ENCODE measurements at regions not wholly inside any gene's neighbourhood (a gene's known extent, or its start where the extent isn't known, plus 50 kb on each side); places are given as distances from the start of the nearest gene placed in this dataset.
A peak's percentile ranks its signal among the peaks of the same experiment; 100 is the strongest.
"Not testable (repeated sequence)": the region's sequence is repeated elsewhere in the genome, so short reads cannot be mapped to it uniquely, and the experiment has no call there.

GRCh38 chr10:34957531-34957930, 132.6 kb downstream of the CUL2 start:
- DNase-seq (ENCODE audit: low spot score) = no peak

- no peak for DNase-seq (ENCODE audit: low spot score)
Measured at GRCh38 chr10:34956756-34957155, 133.4 kb downstream of the CUL2 start.

GRCh38 chr10:34955391-34955790, 134.8 kb downstream of the CUL2 start:
- DNase-seq (ENCODE audit: low spot score) = no peak

- DNase-seq (ENCODE audit: low spot score) = no peak
Measured at GRCh38 chr10:34954142-34954541, 136.0 kb downstream of the CUL2 start.

GRCh38 chr10:34951263-34951887, 136.3 kb upstream of the PARD3 start:
- not testable (repeated sequence) for DNase-seq (ENCODE audit: low spot score)

- DNase-seq (ENCODE audit: low spot score) = not testable (repeated sequence)
Measured at GRCh38 chr10:34945951-34946522, 130.9 kb upstream of the PARD3 start.

GRCh38 chr10:34941471-34942357, 126.6 kb upstream of the PARD3 start:
- no peak for DNase-seq (ENCODE audit: low spot score)

- no peak for DNase-seq (ENCODE audit: low spot score)
Measured at GRCh38 chr10:34940436-34940835, 125.3 kb upstream of the PARD3 start.

GRCh38 chr10:34938399-34938670, 123.2 kb upstream of the PARD3 start:
- DNase-seq (ENCODE audit: low spot score) = no peak

- DNase-seq (ENCODE audit: low spot score) = not testable (repeated sequence)
Measured at GRCh38 chr10:34937643-34938398, 122.7 kb upstream of the PARD3 start.

GRCh38 chr10:34936061-34936460, 121.0 kb upstream of the PARD3 start:
- DNase-seq (ENCODE audit: low spot score) = no peak

- no peak for DNase-seq (ENCODE audit: low spot score)
Measured at GRCh38 chr10:34933676-34934075, 118.6 kb upstream of the PARD3 start.

GRCh38 chr10:34932235-34932634, 117.1 kb upstream of the PARD3 start:
- no peak for DNase-seq (ENCODE audit: low spot score)

GRCh38 chr10:34931216-34931615, 116.1 kb upstream of the PARD3 start:
- DNase-seq (ENCODE audit: low spot score) = no peak

GRCh38 chr10:34922138-34922537, 107.0 kb upstream of the PARD3 start:
- no peak for DNase-seq (ENCODE audit: low spot score)

- DNase-seq (ENCODE audit: low spot score) = no peak
Measured at GRCh38 chr10:34920578-34920977, 105.5 kb upstream of the PARD3 start.

- DNase-seq (ENCODE audit: low spot score) = peak; percentile 82
Measured at GRCh38 chr10:34918776-34919315, 103.8 kb upstream of the PARD3 start.

GRCh38 chr10:34918060-34918775, 103.1 kb upstream of the PARD3 start:
- DNase-seq (ENCODE audit: low spot score) = no peak

- DNase-seq (ENCODE audit: low spot score) = peak; percentile 33
Measured at GRCh38 chr10:34916314-34916713, 101.2 kb upstream of the PARD3 start.

GRCh38 chr10:34912771-34913170, 97.7 kb upstream of the PARD3 start:
- no peak for DNase-seq (ENCODE audit: low spot score)

GRCh38 chr10:34911661-34912205, 96.6 kb upstream of the PARD3 start:
- DNase-seq (ENCODE audit: low spot score) = no peak

Data from SW480 (cell line).